GM18951 (cell line): ENCODE measurements at regions not wholly inside any gene's neighbourhood (a gene's known extent, or its start where the extent isn't known, plus 50 kb on each side); places are given as distances from the start of the nearest gene placed in this dataset.
"Not testable (repeated sequence)": the region's sequence is repeated elsewhere in the genome, so short reads cannot be mapped to it uniquely, and the experiment has no call there.

Source experiments
- POLR2A ChIP-seq: IDR thresholded peaks from 4 replicates; pipeline ENCODE4 v1.6.1; 2011; ENCODE audit warnings: mild to moderate bottlenecking; ENCODE audit not compliant: insufficient read length, insufficient read depth; ENCODE audit errors: extremely low read depth
- in situ Hi-C: fragments of 300-500 bp; cut with MboI; formaldehyde crosslinking; loops from one replicate; pipeline ENCODE4 v1.12.0; 2022; ENCODE audit warnings: low sequenced_read_pairs, mixed read lengths, inconsistent platforms; ENCODE audit not compliant: unreplicated experiment

- TF ChIP-seq POLR2A = no peak
- in situ Hi-C loops = no loop called here
Observed at GRCh38 chr3:194040516-194041273, 95.3 kb upstream of the HES1 start.

GRCh38 chr3:194042927-194043326 is 93.0 kb upstream of the HES1 start:
- TF ChIP-seq POLR2A = no peak

GRCh38 chr3:194043516-194043915 is 92.4 kb upstream of the HES1 start:
- in situ Hi-C loops = no loop called here
- TF ChIP-seq POLR2A = no peak

More at GRCh38 chr3:194042927-194043326, 93.0 kb upstream of the HES1 start:
- in situ Hi-C loops = no loop called here

- in situ Hi-C loops = no loop called here
- TF ChIP-seq POLR2A = no peak
Observed at GRCh38 chr3:194045289-194045688, 90.7 kb upstream of the HES1 start.

GRCh38 chr3:194045919-194046318 is 90.0 kb upstream of the HES1 start:
- TF ChIP-seq POLR2A = no peak
- in situ Hi-C loops = no loop called here

- no peak for TF ChIP-seq POLR2A
- in situ Hi-C loops = no loop called here
Observed at GRCh38 chr3:194046531-194046930, 89.4 kb upstream of the HES1 start.

GRCh38 chr3:194046995-194047645 is 88.8 kb upstream of the HES1 start:
- TF ChIP-seq POLR2A = no peak
- in situ Hi-C loops = no loop called here

- TF ChIP-seq POLR2A = no peak
- in situ Hi-C loops = no loop called here
Observed at GRCh38 chr3:194049394-194049793, 86.6 kb upstream of the HES1 start.

GRCh38 chr3:194050782-194051320 is 85.1 kb upstream of the HES1 start:
- in situ Hi-C loops = no loop called here
- no peak for TF ChIP-seq POLR2A

GRCh38 chr3:194051366-194052149 is 84.4 kb upstream of the HES1 start:
- in situ Hi-C loops = no loop called here
- no peak for TF ChIP-seq POLR2A

- TF ChIP-seq POLR2A = no peak
- in situ Hi-C loops = no loop called here
Observed at GRCh38 chr3:194053136-194053535, 82.8 kb upstream of the HES1 start.

- TF ChIP-seq POLR2A = no peak
- in situ Hi-C loops = no loop called here
Observed at GRCh38 chr3:194054016-194054415, 81.9 kb upstream of the HES1 start.

- no peak for TF ChIP-seq POLR2A
- in situ Hi-C loops = no loop called here
Observed at GRCh38 chr3:194054540-194054939, 81.4 kb upstream of the HES1 start.

GRCh38 chr3:194054961-194055360 is 81.0 kb upstream of the HES1 start:
- no peak for TF ChIP-seq POLR2A
- in situ Hi-C loops = no loop called here

- in situ Hi-C loops = not testable (repeated sequence)
Observed at GRCh38 chr3:194056323-194056722, 79.6 kb upstream of the HES1 start.
